Dermis blood vessel endothelial cell (primary cell): ENCODE measurements at regions not wholly inside any gene's neighbourhood (a gene's known extent, or its start where the extent isn't known, plus 50 kb on each side); places are given as distances from the start of the nearest gene placed in this dataset.

Experiments used
- DNase-seq: peaks from one replicate; pipeline ENCODE4 v3.0.0; 2010

DNA sequence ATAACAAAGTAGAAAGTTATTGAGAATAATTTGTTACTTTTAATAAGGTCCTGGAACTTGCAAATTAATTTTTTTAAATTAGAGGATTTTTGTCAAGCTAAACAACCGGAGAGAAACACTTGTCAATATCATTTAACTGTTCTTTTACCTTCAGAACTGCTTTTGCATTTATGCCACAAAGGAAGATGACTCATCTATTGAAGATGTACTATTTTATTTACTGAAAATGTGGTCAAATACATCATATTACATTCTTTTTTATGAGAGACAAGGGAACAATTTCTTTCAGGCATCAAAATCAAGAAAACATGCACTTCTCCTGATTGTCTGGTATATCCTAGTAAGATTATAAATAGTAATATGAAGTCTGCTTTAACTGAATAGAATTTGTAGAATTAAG is 558.2 kb upstream of the PRMT6 start:
- DNase-seq: no peak

DNA sequence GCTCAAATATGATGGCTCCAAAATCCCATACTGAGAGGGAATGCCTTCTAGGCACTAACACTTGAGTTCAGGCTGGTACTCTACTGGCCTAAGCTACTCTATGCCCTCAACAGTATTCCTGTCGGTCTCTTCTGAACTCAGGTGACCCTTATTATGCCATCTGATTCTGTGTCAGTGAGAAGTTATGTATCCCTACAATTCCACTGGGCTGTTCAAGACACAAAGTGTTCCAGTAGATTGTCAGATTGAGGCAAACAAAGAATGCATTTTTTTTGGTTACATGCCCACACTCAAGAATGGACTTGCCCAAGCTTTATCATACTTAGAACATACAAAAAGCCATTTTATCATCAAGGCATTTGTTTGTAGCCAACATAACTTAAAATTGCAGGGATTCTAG is 553.8 kb upstream of the PRMT6 start:
- no peak for DNase-seq

DNA sequence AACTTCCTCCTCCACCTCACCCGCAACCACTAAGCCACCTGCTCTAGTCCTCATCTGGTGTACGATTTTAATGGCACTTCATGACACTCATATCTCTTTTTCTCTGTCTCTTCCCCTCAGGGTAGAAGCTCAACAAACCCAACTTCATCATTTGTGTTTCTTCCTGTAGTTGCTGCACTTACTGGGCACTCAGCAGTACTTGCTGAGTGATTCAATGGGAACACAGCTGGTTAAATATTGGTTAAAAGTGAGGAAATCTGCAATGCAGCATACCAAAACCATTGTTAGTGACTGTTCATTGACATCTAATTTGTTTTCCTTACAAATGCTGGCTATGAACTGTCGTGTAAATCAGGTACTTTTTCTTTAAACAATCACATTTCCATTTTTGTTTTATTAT is 541.1 kb upstream of the PRMT6 start:
- DNase-seq: no peak

DNA sequence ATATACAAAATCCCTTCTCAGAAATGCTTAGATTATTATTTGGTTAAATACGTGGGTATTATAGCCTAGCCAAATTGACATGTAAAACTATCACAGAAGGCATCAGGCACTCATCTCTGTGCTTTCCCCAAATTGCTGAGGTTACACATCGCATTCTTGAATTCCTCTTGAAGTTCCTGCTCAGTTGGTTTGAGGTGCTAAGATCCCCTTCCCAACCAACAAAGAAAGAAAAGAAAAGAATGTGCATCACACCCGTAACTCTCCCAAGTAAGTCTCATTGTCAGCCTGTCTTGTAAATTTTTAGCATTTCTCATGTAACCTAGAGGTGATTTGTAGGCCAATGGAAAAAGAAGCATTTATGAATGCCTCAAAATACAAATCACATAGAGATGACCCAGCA is 539.2 kb upstream of the PRMT6 start:
- DNase-seq: no peak

DNA sequence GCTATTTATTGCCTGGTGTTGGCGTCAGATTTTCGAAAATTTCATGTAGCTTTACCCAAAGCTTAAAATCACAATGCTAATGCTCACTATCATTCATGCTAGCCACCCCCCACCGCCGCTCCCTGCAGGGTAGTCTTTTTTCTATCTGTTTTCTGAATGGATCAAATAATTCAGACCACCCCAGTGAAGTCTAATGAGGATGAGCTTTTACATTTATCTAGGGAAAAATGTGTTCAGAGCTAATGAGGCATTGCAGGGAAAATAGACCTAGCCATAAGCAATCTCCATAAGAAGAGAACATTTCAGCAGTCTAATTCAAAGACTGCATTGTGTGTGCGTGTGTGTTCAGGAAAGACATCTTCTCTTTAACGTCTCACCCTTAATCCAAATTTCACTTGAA is 533.0 kb upstream of the PRMT6 start:
- DNase-seq: no peak

DNA sequence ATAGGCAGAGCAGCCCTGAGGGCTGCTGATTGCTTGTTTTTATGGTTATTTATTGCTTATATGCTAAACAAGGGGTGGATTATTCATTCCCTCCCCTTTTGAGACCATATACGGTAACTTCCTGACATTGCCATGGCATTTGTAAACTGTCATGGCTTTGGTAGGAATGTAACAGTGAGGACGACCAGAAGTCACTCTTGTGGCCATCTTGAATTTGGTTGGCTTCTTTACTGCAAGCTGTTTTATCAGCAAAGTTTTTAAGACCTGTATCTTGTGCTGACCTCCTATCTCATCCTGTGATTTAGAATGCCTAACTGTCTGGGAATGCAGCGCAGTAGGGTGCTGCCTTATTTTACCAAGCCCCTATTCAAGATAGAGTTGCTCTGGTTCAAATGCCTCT is 531.8 kb upstream of the PRMT6 start:
- no peak for DNase-seq

DNA sequence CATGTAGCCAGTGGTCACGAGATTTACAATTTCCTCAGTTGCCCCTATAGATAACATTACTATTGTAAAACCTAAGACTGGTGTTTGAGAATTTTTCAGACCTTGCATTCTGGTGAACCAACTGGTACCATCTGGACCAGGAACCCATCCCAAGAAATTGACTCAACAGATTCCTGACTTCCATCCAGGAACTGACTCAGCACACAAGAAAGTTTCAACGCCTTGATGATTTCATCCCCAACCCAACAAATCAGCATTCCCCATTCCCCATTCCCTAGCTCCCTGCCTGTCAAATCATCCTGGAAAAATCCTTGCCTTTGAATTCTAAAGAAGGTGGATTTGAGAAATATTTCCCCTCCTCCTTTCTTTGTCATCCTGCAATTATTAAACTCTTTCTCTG is 529.8 kb upstream of the PRMT6 start:
- DNase-seq: no peak

DNA sequence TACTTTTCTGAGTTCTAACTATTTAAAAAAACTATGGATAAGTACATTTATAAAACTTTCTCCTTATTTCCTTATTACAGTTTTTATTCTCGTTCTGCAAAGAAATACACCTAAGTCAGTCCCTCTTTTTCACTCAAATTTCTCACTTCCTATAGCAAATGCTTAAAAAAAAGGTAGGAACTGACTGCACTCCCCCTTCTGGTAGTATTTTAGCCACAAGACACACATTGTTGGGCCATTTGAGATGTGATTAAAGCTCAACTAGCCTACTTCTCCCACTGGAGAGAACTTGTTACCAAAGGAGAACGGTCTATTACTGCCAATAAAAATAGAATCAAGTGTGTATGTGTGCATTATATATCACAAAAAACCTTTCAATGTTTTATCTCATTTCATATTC is 521.9 kb upstream of the PRMT6 start:
- no peak for DNase-seq

DNA sequence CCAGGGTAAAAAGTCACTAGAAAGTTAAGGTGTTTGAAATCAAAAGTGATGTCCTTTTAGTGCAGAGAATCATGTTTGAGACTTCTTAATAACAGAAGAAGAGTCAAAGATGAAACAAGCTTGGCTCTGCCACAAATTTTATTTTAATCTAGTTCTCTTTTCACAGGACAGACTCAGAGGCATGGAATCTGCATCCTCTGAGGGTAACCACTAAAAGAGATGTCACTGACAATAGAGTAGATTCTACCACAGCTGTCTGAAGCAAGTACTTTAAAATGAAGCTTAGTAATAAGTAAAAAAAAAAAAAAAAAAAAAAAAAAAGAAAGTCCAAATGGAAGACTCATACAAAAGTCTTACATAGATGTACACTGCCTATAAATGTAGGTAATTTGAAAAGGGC is 519.7 kb upstream of the PRMT6 start:
- no peak for DNase-seq

DNA sequence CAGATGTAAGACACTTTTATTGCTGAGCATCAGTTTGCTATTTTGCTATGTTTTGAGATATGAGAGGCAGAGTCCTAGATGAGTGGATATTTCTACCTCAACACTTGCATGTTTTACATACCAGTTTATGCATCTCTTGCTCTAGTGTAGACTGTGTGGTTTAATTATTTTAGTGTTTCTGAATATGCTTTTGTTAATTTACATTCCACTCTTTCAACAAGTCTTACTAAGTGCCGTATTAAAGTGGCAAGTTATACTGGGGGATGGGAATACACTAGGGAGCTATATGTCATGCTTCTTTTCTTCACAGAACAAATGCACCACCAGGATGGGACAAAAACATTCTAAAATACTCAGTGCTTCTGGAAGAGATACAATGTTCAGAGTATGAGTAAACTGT is 507.7 kb upstream of the PRMT6 start:
- DNase-seq: no peak

DNA sequence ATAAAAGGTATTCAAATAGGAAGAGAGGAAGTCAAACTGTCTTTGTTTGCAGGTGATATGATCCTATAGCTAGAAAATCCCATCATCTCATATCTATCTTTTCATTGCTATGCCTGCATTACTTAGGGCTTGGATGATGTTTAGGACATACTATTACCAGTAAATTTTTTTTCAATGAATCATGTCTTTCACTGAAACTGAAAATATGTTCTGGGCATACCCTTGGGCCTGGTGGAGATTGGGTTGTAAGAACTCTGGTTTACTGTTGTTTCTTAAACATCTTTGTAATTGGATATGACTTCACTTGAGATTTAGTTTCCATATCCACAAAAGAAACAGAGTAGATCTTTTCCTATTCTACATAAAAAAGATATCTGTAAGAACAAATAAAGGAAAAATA is 502.2 kb upstream of the PRMT6 start:
- DNase-seq: no peak

DNA sequence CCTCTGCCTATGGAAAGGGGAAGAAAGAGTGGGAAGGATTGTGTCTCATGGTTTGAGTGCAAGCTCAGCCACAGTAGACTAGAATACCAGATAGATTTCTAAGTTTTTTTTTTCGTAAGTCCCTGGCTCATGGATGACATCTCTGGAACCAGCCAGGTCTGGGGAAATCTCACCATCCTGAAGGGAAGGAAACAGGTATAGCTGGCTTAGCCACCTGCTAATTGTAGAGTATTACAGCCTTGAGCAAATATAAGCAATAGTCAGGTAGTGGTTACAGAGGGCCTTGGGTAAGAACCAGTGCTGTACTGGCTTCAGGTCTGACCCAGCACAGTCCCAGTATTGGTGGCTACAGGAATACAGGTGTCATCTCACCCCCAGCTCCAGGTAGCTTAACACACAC is 500.9 kb upstream of the PRMT6 start:
- no peak for DNase-seq

DNA sequence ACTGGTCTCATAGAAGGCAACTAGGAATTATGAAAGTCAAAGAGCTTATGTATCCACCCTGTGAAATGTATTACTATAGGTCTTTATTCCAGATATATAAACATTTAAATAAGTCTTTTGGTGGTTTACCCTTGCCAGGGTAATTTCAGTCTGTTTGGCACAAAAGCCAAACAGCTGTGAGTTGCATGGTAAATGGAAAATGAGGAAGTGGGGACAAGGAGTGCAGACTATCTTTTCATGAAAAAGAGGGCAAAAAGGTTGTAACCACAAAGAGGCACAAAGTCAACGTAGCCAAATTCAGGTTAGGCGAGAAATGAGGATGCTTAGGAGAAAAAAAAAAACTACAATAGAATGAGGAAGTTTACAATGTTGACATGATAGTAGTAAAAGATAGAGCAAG is 492.3 kb upstream of the PRMT6 start:
- DNase-seq: no peak

DNA sequence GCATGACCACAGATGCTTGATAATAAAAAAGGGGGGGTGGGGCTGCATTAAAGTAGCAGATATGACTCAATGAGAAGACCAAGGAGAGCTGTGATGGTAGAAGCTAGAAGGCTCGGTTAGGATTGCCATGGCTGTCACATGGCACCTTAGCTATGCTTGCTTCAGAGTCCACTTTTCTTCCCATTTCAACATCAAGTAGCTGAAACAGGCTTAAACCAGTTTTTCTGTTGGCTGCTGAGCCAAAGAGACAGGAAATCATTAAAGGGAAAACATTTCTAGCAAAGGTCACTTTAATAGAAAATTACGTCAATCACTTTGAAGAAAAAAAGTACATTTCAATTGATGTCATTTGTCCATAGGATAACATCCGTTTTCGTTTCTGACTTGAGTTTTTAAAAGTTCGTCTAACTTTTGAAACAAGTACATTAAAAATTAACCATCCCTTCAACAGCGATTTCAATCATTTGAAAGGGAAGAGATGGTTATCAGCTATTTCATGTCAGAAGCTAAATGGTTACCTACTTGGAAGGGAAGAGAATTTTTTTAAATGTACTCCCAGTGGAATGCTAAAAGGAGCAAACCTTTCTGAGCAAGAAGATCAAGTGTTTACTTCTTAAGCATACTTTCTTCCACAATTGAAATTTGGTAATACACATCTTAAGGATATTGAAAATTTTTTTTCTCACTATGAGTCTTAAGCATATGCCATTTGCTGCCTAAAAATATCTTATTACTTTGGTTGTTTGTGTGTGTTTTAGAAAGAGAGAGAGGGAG is 488.1 kb upstream of the PRMT6 start:
- no peak for DNase-seq

DNA sequence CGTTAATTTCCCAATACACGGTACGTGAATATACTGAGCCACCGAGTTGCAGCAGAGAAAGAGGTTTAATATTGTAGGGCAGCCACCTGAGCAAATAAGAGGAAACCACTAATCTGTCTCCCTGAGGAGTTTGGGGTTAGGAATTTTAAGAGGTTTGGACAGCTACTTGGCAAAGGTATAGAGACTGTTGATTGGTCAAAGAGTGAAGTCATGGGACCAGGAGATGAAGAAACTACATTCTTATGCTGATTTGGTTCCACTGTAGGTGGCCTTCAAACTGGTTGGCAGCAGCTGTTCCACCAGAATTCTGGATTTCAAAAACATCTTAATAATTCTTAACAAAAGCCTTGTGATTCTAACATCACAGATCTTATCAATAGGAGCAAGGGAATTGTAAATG is 485.4 kb upstream of the PRMT6 start:
- DNase-seq: no peak

DNA sequence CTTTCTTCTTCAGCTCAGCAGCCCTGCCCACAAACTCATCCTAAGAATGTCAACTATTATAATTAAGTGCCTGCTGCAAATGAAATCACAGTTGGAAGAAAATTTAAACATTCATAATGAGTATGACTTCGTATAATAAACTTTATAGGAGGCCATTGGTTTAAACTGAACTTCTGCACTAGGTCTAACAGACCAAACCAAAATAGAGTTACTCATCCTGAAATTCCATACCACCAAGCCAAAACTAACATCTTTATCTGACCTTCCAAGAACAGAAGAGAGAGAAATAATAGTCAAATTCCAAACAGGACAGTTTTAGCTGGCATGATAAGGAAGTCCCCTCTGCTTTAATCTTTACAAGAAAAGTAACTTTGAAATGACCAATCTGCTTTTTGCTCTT is 472.4 kb upstream of the PRMT6 start:
- no peak for DNase-seq

DNA sequence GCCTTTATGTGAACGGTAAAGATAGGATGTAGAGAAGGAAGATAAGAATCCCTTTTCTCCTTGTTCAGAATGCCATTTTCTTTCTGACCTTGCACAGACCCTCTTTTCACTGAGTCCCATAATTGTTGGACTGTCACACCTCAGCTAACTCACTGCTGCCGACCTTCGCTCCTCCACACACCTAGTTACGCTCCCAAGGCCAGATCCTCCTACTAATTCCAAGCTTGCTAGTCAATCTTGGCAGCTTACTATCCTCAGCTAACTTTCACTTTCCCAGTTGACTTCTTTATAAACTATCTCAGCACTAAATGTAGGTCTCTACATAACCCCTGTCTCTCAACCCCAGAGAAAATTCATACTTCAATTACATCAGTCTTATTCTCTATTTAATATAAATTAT is 471.8 kb upstream of the PRMT6 start:
- no peak for DNase-seq

DNA sequence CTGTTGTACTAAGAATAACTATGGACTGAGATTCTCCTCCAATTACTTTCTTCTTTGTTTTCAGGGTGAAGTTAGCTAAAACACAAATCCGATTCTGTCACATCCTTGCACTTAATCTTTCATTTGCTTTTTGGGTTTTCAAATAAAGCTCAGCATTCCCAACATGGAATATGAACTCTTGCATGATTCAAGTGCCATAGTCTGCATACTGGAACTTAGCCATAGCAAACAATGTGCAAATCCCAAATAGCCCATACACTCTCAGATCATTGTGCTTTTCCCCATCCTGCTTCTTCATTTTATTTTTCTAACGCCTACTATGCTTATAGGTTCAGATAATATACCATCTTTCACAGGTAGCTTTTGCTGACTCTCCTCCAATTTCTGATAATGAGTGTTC is 455.8 kb upstream of the PRMT6 start:
- no peak for DNase-seq

DNA sequence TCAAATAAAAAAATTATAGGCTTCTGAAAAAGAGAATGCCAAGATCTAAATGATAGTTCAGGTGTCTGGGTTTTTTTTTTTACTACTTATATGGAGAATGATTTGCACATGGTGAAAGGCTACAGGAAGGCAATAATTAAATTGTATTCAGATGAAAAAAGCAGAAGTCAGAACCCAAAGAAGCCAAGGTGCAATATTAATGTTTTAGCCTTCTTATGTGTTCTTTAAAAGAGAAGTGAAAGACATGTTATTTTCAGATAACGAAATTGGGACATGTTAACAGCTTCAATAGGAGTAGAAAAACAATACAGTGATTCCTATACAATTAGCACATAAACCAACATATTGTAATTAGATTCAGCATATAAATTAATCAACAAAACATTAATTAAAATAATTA is 452.9 kb upstream of the PRMT6 start:
- DNase-seq: no peak

DNA sequence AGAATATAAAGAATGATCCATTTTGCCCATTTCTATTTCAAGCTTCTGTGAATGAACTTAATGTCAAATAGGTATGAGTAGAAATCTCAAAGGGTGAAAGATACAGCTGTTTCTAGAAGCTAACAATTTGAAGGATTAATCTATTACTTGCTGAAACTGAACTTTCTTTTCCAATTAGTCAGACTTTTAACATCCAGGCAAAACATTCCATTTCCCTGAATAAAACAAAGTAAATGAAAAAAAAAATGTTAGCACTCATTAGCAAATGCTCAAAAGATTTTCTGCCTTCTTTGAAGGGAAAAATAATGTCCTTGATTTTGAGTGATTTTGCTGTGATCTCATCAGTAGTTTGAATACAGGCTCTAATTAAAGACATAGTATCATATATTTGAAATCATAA is 447.6 kb upstream of the PRMT6 start:
- no peak for DNase-seq

DNA sequence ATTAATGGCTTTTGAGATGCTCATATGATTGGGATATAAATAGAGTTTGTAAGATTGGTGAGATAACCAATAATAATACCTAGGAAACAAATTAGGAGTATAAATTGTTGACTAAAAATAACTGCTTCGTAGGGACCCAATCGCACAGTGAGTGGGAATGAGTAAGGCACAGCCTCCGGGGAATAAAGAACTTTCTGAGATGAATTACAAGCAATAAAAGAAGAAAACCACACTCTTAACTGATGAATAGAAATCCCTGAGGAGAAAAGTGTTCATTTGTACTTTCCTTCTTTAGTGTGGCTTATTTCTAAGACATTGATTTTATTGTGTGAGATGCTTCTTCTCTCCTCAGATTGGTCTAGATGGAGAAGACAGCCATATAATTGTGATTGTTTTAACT is 443.4 kb upstream of the PRMT6 start:
- DNase-seq: no peak

DNA sequence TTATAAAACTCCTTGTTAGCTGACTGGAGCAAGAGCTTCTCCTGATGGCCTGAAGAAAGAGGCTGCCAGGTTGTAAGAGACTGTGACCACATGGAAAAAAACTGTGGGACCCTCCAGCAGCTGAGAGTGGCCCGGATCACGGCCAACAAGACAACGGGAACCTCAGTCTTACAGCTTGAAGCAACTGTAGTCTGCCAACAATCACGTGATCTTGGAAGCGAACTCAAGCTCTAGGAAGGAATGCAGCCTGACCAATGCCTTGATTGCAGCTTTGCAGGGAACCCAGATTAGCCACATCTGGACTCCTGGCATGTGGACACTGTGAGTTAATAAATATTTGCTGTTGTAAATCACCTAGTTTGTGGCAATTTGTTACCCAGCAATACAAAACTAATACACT is 442.6 kb upstream of the PRMT6 start:
- no peak for DNase-seq

DNA sequence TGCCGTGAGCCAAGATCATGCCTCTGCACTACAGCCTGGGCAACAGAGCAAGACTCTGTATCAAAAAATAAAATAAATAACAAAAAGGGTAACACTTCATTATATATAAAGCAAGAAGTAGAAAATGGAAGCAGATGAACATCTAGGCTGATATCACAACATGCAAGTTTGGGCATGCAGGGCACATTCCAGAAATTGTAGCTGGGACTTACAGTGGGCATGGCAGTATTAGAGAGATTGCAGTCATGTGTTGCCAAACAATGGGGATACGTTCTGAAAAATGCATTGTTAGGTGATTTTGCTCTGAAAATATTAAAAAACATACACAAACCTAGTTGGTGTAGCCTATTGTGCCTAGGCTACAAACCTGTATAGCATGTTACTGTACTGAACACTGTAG is 441.0 kb upstream of the PRMT6 start:
- no peak for DNase-seq

DNA sequence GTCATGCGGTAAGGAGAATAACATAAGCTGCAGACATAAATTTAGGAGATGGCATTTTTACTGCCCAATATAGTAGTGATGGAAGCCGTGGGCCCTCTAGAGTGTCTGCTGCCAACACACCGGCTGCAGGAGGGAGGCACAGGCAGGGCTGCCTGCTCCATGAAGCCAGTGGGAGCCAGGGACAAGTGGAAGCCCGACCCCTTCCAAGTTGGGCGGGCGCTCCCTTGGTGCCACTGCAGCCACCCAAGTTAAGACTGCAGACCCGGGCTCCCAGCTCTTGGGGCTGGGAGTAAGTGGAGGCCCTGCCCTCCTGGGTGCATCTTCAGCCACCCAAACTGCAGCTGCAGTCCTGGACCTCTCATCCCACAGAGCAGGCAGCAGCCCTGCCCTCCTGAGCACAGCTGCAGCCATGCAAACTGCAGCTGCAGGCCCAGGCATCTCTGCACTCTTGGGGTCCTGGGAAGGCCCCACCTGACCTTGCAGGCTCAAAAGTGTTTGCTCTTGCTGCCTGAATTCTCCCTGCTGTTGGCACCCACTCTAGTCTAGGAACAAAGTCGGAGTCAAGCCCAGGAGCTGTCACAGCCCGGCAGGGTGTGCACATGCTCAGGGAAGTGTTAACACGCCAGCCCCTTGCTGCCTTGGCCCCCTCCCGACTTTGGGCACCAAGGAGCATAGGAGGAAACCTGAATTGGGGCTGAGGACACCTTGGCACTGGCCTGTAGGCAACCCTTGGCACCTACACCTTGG is 437.2 kb upstream of the PRMT6 start:
- no peak for DNase-seq

DNA sequence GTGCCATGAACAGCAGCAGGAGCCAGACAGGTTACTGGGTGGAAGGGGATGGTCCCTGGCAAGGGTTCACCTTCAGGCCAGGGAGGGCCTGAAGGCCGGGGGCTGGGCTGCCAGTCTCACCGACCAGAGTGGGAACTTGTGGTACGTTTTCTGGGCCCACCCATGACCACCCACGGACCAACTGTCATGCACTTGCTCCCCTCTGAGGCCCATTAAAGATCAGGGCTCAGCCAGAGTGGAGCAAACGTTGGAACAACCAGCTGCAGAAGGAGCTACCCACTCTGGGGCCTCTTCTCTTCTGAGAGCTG is 436.7 kb upstream of the PRMT6 start:
- DNase-seq: no peak
